NOMO-1 treated with DMSO at 0.1 percent for 48 hours (cell line): ENCODE measurements at regions not wholly inside any gene's neighbourhood (a gene's known extent, or its start where the extent isn't known, plus 50 kb on each side); places are given as distances from the start of the nearest gene placed in this dataset.

Source experiments
- DNase-seq: peaks from one replicate; lab custom pipeline; 2025; ENCODE audit not compliant: unreplicated experiment; lab: John Stamatoyannopoulos, UW

- DNase-seq: no peak
These were observed 537.7 kb upstream of the MDFIC2 start for GRCh38 chr3:70849911-70850699.

- DNase-seq: no peak
These were observed 527.9 kb upstream of the MDFIC2 start for GRCh38 chr3:70840106-70840870.

GRCh38 chr3:70833239-70833960 is 521.0 kb upstream of the MDFIC2 start:
- peak; percentile 63 for DNase-seq

GRCh38 chr3:70832834-70833205 is 520.4 kb upstream of the MDFIC2 start:
- DNase-seq: no peak

- DNase-seq: no peak
These were observed 519.8 kb upstream of the MDFIC2 start for GRCh38 chr3:70832089-70832833.

GRCh38 chr3:70829092-70829491 is 516.7 kb upstream of the MDFIC2 start:
- no peak for DNase-seq

GRCh38 chr3:70824773-70825172 is 512.3 kb upstream of the MDFIC2 start:
- DNase-seq: no peak

- DNase-seq: no peak
These were observed 511.6 kb upstream of the MDFIC2 start for GRCh38 chr3:70824078-70824477.

- DNase-seq: no peak
These were observed 511.2 kb upstream of the MDFIC2 start for GRCh38 chr3:70823622-70824021.

- DNase-seq: no peak
These were observed 510.2 kb upstream of the MDFIC2 start for GRCh38 chr3:70822669-70823068.

GRCh38 chr3:70821602-70822001 is 509.2 kb upstream of the MDFIC2 start:
- no peak for DNase-seq

GRCh38 chr3:70820397-70820796 is 508.0 kb upstream of the MDFIC2 start:
- no peak for DNase-seq

GRCh38 chr3:70818145-70818544 is 505.7 kb upstream of the MDFIC2 start:
- no peak for DNase-seq

GRCh38 chr3:70816346-70816745 is 503.9 kb upstream of the MDFIC2 start:
- DNase-seq: no peak

- no peak for DNase-seq
These were observed 503.4 kb upstream of the MDFIC2 start for GRCh38 chr3:70815817-70816216.

GRCh38 chr3:70813311-70813710 is 500.9 kb upstream of the MDFIC2 start:
- DNase-seq: no peak

GRCh38 chr3:70811880-70812279 is 499.4 kb upstream of the MDFIC2 start:
- no peak for DNase-seq

- no peak for DNase-seq
These were observed 496.4 kb upstream of the MDFIC2 start for GRCh38 chr3:70808881-70809280.

- DNase-seq: no peak
These were observed 494.1 kb upstream of the MDFIC2 start for GRCh38 chr3:70806556-70806955.

GRCh38 chr3:70806021-70806420 is 493.6 kb upstream of the MDFIC2 start:
- no peak for DNase-seq
